Neural progenitor cell (in vitro differentiated cells): ENCODE measurements at regions not wholly inside any gene's neighbourhood (a gene's known extent, or its start where the extent isn't known, plus 50 kb on each side); places are given as distances from the start of the nearest gene placed in this dataset.

Source experiments
- CTCF ChIP-seq: fragments of 200-600 bp; sonication (generic); IDR thresholded peaks from 2 replicates; pipeline ENCODE4 v1.5.1; 2017; ENCODE audit warnings: antibody characterized with exemption, mild to moderate bottlenecking
- EZH2 ChIP-seq: fragments of 200-600 bp; sonication (generic); IDR thresholded peaks from 2 replicates; pipeline ENCODE4 v1.6.1; 2017; ENCODE audit warnings: antibody characterized with exemption, mild to moderate bottlenecking, moderate library complexity
- EZH2phosphoT487 ChIP-seq: fragments of 200-600 bp; sonication (generic); IDR thresholded peaks from 2 replicates; pipeline ENCODE4 v1.6.1; 2017; ENCODE audit warnings: antibody characterized with exemption

- TF ChIP-seq EZH2phosphoT487 (no peak), CTCF (no peak), EZH2 (no peak)
Measured at GRCh38 chr6:91976797-91977196, 1389.9 kb upstream of the MAP3K7 start.
